Neural cell (in vitro differentiated cells): ENCODE measurements at regions not wholly inside any gene's neighbourhood (a gene's known extent, or its start where the extent isn't known, plus 50 kb on each side); places are given as distances from the start of the nearest gene placed in this dataset.

Source experiments
- H2AFZ ChIP-seq: fragments of 200-600, 300-800 bp; sonication (generic), shearing (Covaris generic); 2 replicates; pipeline ENCODE4 v1.6.0; 2014; ENCODE audit warnings: low read depth, mild to moderate bottlenecking, antibody characterized with exemption, low read length, moderate library complexity
- H3F3A ChIP-seq: fragments of 200-600 bp; shearing (Covaris generic); 2 replicates; pipeline ENCODE4 v1.6.1; 2016; ENCODE audit warnings: mild to moderate bottlenecking, moderate library complexity, mixed read lengths, antibody characterized with exemption, low read length; ENCODE audit not compliant: insufficient read depth, poor library complexity, severe bottlenecking
- H3K27ac ChIP-seq: fragments of 200-600, 300-800 bp; sonication (generic), shearing (Covaris generic); 2 replicates; pipeline ENCODE4 v1.5.1; 2014; ENCODE audit warnings: mild to moderate bottlenecking, low read length, moderate library complexity
- H3K27me3 ChIP-seq: fragments of 300-800, 200-600 bp; sonication (generic), shearing (Covaris generic); 2 replicates; pipeline ENCODE4 v1.6.0; 2014; ENCODE audit warnings: mild to moderate bottlenecking, low read depth, low read length, moderate library complexity; ENCODE audit not compliant: insufficient read depth
- H3K36me3 ChIP-seq: fragments of 300-800, 200-600 bp; sonication (generic), shearing (Covaris generic); 2 replicates; pipeline ENCODE4 v1.5.1; 2014; ENCODE audit warnings: mild to moderate bottlenecking, antibody characterized with exemption, low read length, moderate library complexity; ENCODE audit not compliant: insufficient read depth
- H3K4me2 ChIP-seq: fragments of 300-800, 200-600 bp; sonication (generic), shearing (Covaris generic); 2 replicates; pipeline ENCODE4 v1.6.0; 2014; ENCODE audit warnings: mild to moderate bottlenecking, low read length
- H3K4me3 ChIP-seq: fragments of 300-800, 200-600 bp; sonication (generic), shearing (Covaris generic); 2 replicates; pipeline ENCODE4 v1.5.1; 2014; ENCODE audit warnings: mild to moderate bottlenecking, low read length, moderate library complexity
- H3K79me2 ChIP-seq: fragments of 200-600 bp; shearing (Covaris generic); replicated peaks from 2 replicates; pipeline ENCODE4 v1.6.0; 2014; ENCODE audit warnings: mild to moderate bottlenecking, low read length, moderate library complexity; ENCODE audit not compliant: insufficient read depth
- H3K9ac ChIP-seq: fragments of 300-800, 200-600 bp; sonication (generic), shearing (Covaris generic); 2 replicates; pipeline ENCODE4 v1.6.1; 2016; ENCODE audit warnings: mild to moderate bottlenecking, low read length, mixed read lengths
- H3K9me2 ChIP-seq: fragments of 200-600 bp; shearing (Covaris generic); 2 replicates; pipeline ENCODE4 v1.6.1; 2016; ENCODE audit warnings: mild to moderate bottlenecking, low read length, mixed read lengths; ENCODE audit not compliant: insufficient read depth
- H3K9me3 ChIP-seq: fragments of 200-600, 300-800 bp; sonication (generic), shearing (Covaris generic); 2 replicates; pipeline ENCODE4 v1.6.1; 2016; ENCODE audit warnings: mild to moderate bottlenecking, mixed run types, low read length, moderate library complexity, mixed read lengths
- H4K20me1 ChIP-seq: fragments of 200-600 bp; shearing (Covaris generic); 2 replicates; pipeline ENCODE4 v1.6.1; 2016; ENCODE audit warnings: mild to moderate bottlenecking, mixed run types; ENCODE audit not compliant: insufficient read depth
- CTCF ChIP-seq: fragments of 450-650 bp; IDR thresholded peaks from 2 replicates; pipeline ENCODE4 v1.5.1; 2014; ENCODE audit warnings: antibody characterized with exemption, mild to moderate bottlenecking, moderate library complexity; ENCODE audit not compliant: poor library complexity, severe bottlenecking
- EP300 ChIP-seq: fragments of 450-650 bp; conservative IDR thresholded peaks from 2 replicates; pipeline ENCODE4 v1.6.1; 2014; ENCODE audit warnings: antibody characterized with exemption, mild to moderate bottlenecking, moderate library complexity; ENCODE audit not compliant: poor library complexity, severe bottlenecking
- EZH2 ChIP-seq: fragments of 200-600, 300-800 bp; shearing (Covaris generic), sonication (generic); IDR thresholded peaks from 2 replicates; pipeline ENCODE4 v1.6.1; 2014; ENCODE audit warnings: antibody characterized with exemption, low read length, borderline replicate concordance, mild to moderate bottlenecking; ENCODE audit not compliant: insufficient read depth, poor library complexity, severe bottlenecking
- MXI1 ChIP-seq: fragments of 450-650 bp; conservative IDR thresholded peaks from 2 replicates; pipeline ENCODE4 v1.6.1; 2014; ENCODE audit warnings: antibody characterized with exemption, mild to moderate bottlenecking; ENCODE audit not compliant: poor library complexity, severe bottlenecking
- POLR2AphosphoS5 ChIP-seq: IDR thresholded peaks from 2 replicates; pipeline ENCODE4 v1.6.1; 2012
- RAD21 ChIP-seq: fragments of 450-650 bp; conservative IDR thresholded peaks from 2 replicates; pipeline ENCODE4 v1.6.1; 2014; ENCODE audit warnings: antibody characterized with exemption, mild to moderate bottlenecking, moderate library complexity
- SMC3 ChIP-seq: fragments of 450-650 bp; conservative IDR thresholded peaks from 2 replicates; pipeline ENCODE4 v1.6.1; 2014; ENCODE audit warnings: antibody characterized with exemption, mild to moderate bottlenecking, moderate library complexity; ENCODE audit not compliant: poor library complexity
- TAF1 ChIP-seq: IDR thresholded peaks from 2 replicates; pipeline ENCODE4 v1.6.1; 2012; ENCODE audit warnings: low read depth
- TF ChIP-seq, protein P1 (sequence below): IDR thresholded peaks from 2 replicates; pipeline ENCODE4 v1.6.1; 2012; ENCODE audit warnings: borderline replicate concordance

- no peaks in the 10 kb centered on the region for H3K36me3 ChIP-seq
These were observed 448.2 kb downstream of the SEMA3D start for GRCh38 chr7:84738583-84739150.

GRCh38 chr7:84735677-84736076, 451.2 kb downstream of the SEMA3D start:
- H3F3A ChIP-seq = no peaks in the 10 kb centered on the region
- H4K20me1 ChIP-seq = no peaks in the 10 kb centered on the region
- H3K4me2 ChIP-seq = no peak overlapping the region
- no peaks in the 10 kb centered on the region for H3K9me3 ChIP-seq
- no peak overlapping the region for H3K9ac ChIP-seq
- no peak overlapping the region for H3K27ac ChIP-seq
- no peaks in the 10 kb centered on the region for H3K9me2 ChIP-seq
- H3K36me3 ChIP-seq = no peaks in the 10 kb centered on the region
- H3K4me3 ChIP-seq = no peak overlapping the region
- H3K79me2 ChIP-seq = no peaks in the 10 kb centered on the region
- no peak for TF ChIP-seq CTCF
- TF ChIP-seq, protein P1, sequence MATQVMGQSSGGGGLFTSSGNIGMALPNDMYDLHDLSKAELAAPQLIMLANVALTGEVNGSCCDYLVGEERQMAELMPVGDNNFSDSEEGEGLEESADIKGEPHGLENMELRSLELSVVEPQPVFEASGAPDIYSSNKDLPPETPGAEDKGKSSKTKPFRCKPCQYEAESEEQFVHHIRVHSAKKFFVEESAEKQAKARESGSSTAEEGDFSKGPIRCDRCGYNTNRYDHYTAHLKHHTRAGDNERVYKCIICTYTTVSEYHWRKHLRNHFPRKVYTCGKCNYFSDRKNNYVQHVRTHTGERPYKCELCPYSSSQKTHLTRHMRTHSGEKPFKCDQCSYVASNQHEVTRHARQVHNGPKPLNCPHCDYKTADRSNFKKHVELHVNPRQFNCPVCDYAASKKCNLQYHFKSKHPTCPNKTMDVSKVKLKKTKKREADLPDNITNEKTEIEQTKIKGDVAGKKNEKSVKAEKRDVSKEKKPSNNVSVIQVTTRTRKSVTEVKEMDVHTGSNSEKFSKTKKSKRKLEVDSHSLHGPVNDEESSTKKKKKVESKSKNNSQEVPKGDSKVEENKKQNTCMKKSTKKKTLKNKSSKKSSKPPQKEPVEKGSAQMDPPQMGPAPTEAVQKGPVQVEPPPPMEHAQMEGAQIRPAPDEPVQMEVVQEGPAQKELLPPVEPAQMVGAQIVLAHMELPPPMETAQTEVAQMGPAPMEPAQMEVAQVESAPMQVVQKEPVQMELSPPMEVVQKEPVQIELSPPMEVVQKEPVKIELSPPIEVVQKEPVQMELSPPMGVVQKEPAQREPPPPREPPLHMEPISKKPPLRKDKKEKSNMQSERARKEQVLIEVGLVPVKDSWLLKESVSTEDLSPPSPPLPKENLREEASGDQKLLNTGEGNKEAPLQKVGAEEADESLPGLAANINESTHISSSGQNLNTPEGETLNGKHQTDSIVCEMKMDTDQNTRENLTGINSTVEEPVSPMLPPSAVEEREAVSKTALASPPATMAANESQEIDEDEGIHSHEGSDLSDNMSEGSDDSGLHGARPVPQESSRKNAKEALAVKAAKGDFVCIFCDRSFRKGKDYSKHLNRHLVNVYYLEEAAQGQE = no peak
- TF ChIP-seq MXI1 = no peak
- no peak for TF ChIP-seq EZH2
- no peak for TF ChIP-seq POLR2AphosphoS5
- TF ChIP-seq EP300 = no peak
- TF ChIP-seq SMC3 = no peak
- TF ChIP-seq RAD21 = no peak
- no peak for TF ChIP-seq TAF1
- no peak overlapping the region for H2AFZ ChIP-seq
- no peaks in the 10 kb centered on the region for H3K27me3 ChIP-seq

More at GRCh38 chr7:84738583-84739150, 448.2 kb downstream of the SEMA3D start:
- Histone ChIP-seq H3K27me3 (no peaks in the 10 kb centered on the region), H3K4me2 (no peak overlapping the region), H3K4me3 (no peak overlapping the region), H3F3A (no peaks in the 10 kb centered on the region), H3K9me2 (no peaks in the 10 kb centered on the region), H3K9me3 (no peaks in the 10 kb centered on the region), H3K79me2 (no peaks in the 10 kb centered on the region), H3K9ac (no peak overlapping the region), H3K27ac (no peak overlapping the region), H4K20me1 (no peaks in the 10 kb centered on the region), H2AFZ (no peak overlapping the region)
- TF ChIP-seq EP300 = no peak

- no peaks in the 10 kb centered on the region for H3K9me2 ChIP-seq
- H3K9me3 ChIP-seq = no peaks in the 10 kb centered on the region
- TF ChIP-seq SMC3 = no peak
- TF ChIP-seq CTCF = no peak
- TF ChIP-seq TAF1 = no peak
- TF ChIP-seq EP300 = no peak
- TF ChIP-seq MXI1 = no peak
- TF ChIP-seq RAD21 = no peak
- TF ChIP-seq EZH2 = no peak
- TF ChIP-seq, protein P1 = no peak
- no peak overlapping the region for H3K27ac ChIP-seq
- no peaks in the 10 kb centered on the region for H3K36me3 ChIP-seq
- H3K79me2 ChIP-seq = no peaks in the 10 kb centered on the region
- no peak overlapping the region for H2AFZ ChIP-seq
- no peaks in the 10 kb centered on the region for H3F3A ChIP-seq
- H3K4me2 ChIP-seq = no peak overlapping the region
- no peaks in the 10 kb centered on the region for H4K20me1 ChIP-seq
- H3K9ac ChIP-seq = no peak overlapping the region
- H3K4me3 ChIP-seq = no peak overlapping the region
- no peaks in the 10 kb centered on the region for H3K27me3 ChIP-seq
These were observed 451.8 kb downstream of the SEMA3D start for GRCh38 chr7:84735011-84735410.
